Brain microvascular endothelial cell (primary cell): ENCODE measurements at regions not wholly inside any gene's neighbourhood (a gene's known extent, or its start where the extent isn't known, plus 50 kb on each side); places are given as distances from the start of the nearest gene placed in this dataset.
A peak's percentile ranks its signal among the peaks of the same experiment; 100 is the strongest.

ENCODE experiments used
- DNase-seq: peaks from one replicate; pipeline ENCODE4 v3.0.0-alpha.2; 2020
- H3K27ac ChIP-seq: fragments of 250-450 bp; sonication (Bioruptor Pico); 2 replicates; pipeline ENCODE4 v1.5.1; 2020; ENCODE audit warnings: mild to moderate bottlenecking, moderate library complexity
- H3K27me3 ChIP-seq: fragments of 250-450 bp; sonication (Bioruptor Pico); replicated peaks from 2 replicates; pipeline ENCODE4 v1.5.1; 2020; ENCODE audit warnings: mild to moderate bottlenecking
- H3K36me3 ChIP-seq: fragments of 250-450 bp; sonication (Bioruptor Pico); replicated peaks from 2 replicates; pipeline ENCODE4 v1.5.1; 2020; ENCODE audit warnings: mild to moderate bottlenecking
- H3K4me3 ChIP-seq: 2 replicates; pipeline ENCODE4 v1.5.1; 2011; ENCODE audit warnings: low read depth, mild to moderate bottlenecking, control low read depth, low read length, moderate library complexity
- in situ Hi-C: cut with HindIII; loops from 2 replicates; pipeline ENCODE4 v1.10.0; 2017; ENCODE audit warnings: low sequenced_read_pairs, low pct_ligation_motif_present
- TF ChIP-seq, protein P1 (sequence below): IDR thresholded peaks from 2 replicates; pipeline ENCODE4 v1.5.1; 2011; ENCODE audit warnings: low read depth, mild to moderate bottlenecking, moderate library complexity, low read length, control low read depth, inconsistent platforms; ENCODE audit errors: missing control alignments

DNA sequence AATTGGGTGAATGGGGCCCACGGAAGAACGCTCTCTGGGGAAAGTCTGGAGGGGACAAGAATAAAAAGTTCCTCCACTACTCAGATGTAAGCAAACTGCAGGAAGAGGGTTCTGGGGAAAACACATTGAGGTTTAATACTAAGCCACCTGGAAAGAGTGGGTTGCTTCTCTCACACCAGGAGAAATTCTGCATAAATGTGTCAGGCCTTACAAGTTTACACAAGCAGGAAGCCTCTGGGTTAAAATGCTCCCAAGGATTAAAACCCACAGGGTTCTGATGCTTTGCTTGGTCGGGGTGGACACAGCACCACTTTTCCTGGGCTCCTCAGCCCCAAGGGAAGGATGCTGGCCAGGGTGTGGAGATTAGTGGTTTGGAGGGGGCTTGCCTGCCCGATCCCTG is 122.1 kb upstream of the SLC22A23 start:
- no peak overlapping the region for H3K27ac ChIP-seq
- no peaks in the 10 kb centered on the region for H3K36me3 ChIP-seq
- TF ChIP-seq, protein P1, sequence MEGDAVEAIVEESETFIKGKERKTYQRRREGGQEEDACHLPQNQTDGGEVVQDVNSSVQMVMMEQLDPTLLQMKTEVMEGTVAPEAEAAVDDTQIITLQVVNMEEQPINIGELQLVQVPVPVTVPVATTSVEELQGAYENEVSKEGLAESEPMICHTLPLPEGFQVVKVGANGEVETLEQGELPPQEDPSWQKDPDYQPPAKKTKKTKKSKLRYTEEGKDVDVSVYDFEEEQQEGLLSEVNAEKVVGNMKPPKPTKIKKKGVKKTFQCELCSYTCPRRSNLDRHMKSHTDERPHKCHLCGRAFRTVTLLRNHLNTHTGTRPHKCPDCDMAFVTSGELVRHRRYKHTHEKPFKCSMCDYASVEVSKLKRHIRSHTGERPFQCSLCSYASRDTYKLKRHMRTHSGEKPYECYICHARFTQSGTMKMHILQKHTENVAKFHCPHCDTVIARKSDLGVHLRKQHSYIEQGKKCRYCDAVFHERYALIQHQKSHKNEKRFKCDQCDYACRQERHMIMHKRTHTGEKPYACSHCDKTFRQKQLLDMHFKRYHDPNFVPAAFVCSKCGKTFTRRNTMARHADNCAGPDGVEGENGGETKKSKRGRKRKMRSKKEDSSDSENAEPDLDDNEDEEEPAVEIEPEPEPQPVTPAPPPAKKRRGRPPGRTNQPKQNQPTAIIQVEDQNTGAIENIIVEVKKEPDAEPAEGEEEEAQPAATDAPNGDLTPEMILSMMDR = no peak
- no peak overlapping the region for H3K4me3 ChIP-seq
- H3K27me3 ChIP-seq = no peaks in the 10 kb centered on the region
- DNase-seq = no peak
- in situ Hi-C loops = no loop called here

GRCh38 chr6:3577517-3577916 is 120.7 kb upstream of the SLC22A23 start:
- no peak for DNase-seq
- in situ Hi-C loops = no loop called here
- Histone ChIP-seq H3K27ac (no peak overlapping the region), H3K36me3 (no peaks in the 10 kb centered on the region), H3K4me3 (no peak overlapping the region), H3K27me3 (no peaks in the 10 kb centered on the region)
- TF ChIP-seq, protein P1 = no peak

DNA sequence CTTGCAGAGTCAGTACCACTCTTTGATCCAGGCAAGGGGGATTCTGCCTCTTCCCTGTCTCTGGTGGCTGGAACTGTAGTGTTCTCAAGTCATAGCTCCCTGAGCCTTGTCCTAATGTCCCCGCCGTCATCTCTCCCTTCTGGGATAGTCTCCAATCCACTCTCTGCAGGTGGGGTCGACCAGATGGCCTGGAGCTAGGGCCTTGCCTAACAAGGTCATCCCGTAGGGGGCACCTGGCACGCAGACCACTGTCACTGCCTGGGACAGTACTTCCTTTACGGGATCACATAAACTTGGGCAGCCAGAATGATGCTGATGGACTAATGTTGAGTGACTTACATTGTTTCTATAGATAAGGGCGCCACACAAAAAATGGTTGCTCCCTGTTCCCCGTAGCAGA is 118.9 kb upstream of the SLC22A23 start:
- H3K27me3 ChIP-seq = no peaks in the 10 kb centered on the region
- H3K36me3 ChIP-seq = no peaks in the 10 kb centered on the region
- TF ChIP-seq, protein P1 = peak; percentile 4
- no peak overlapping the region for H3K27ac ChIP-seq
- no peak for DNase-seq
- in situ Hi-C loops = no loop called here
- no peak overlapping the region for H3K4me3 ChIP-seq

DNA sequence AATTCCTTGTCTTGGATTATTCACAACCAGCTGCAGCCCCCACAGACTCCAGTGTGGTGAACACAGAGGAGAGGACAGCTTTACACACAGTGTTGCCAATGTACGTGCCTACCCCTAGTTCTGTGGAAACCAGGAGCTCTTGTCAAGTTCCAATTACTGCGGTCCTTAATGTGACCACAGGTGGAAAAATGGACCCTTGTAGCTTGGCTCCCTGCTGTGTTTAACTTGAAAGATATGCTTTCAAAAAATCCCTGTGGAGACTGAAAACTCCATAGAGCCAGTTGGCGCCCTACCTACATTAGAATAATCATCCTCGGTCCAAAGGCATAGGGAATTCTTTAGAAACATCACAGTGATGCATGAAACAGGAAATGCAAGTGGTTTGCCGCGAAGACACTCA is 118.3 kb upstream of the SLC22A23 start:
- Histone ChIP-seq H3K36me3 (no peaks in the 10 kb centered on the region), H3K4me3 (no peak overlapping the region), H3K27ac (no peak overlapping the region), H3K27me3 (no peaks in the 10 kb centered on the region)
- DNase-seq = no peak
- TF ChIP-seq, protein P1 = no peak
- in situ Hi-C loops = no loop called here

DNA sequence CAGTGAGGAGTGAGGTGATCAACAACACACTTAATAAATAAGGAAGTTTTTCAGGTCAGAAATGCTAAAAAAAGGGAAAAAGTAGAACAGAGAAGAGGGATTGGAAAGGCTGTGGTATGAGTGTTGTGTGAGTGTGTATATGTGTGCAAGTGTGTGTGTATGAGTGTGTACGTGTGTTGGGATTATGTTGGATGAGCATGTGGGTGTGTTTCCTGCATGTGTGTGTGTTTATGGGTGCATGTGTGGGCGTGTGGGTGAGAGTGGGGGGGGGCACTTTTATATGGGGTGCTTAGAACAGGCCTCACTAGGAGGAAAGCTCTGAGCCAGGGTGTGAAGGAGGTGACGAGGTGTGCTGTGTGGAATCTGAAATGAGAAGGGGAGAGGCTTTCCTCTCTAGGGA is 116.8 kb upstream of the SLC22A23 start:
- no peaks in the 10 kb centered on the region for H3K36me3 ChIP-seq
- DNase-seq = no peak
- H3K27ac ChIP-seq = no peak overlapping the region
- in situ Hi-C loops = no loop called here
- TF ChIP-seq, protein P1 = no peak
- H3K27me3 ChIP-seq = no peaks in the 10 kb centered on the region
- no peak overlapping the region for H3K4me3 ChIP-seq

- Histone ChIP-seq H3K36me3 (no peaks in the 10 kb centered on the region), H3K4me3 (no peak overlapping the region), H3K27ac (no peak overlapping the region), H3K27me3 (no peaks in the 10 kb centered on the region)
- TF ChIP-seq, protein P1 = no peak
- DNase-seq = no peak
- in situ Hi-C loops = no loop called here
These were observed 115.0 kb upstream of the SLC22A23 start for GRCh38 chr6:3571836-3572235.
